ENCODE measurements at regions not wholly inside any gene's neighbourhood (a gene's known extent, or its start where the extent isn't known, plus 50 kb on each side); places are given as distances from the start of the nearest gene placed in this dataset.
"Not testable (repeated sequence)": the region's sequence is repeated elsewhere in the genome, so short reads cannot be mapped to it uniquely, and the experiment has no call there.

DNA sequence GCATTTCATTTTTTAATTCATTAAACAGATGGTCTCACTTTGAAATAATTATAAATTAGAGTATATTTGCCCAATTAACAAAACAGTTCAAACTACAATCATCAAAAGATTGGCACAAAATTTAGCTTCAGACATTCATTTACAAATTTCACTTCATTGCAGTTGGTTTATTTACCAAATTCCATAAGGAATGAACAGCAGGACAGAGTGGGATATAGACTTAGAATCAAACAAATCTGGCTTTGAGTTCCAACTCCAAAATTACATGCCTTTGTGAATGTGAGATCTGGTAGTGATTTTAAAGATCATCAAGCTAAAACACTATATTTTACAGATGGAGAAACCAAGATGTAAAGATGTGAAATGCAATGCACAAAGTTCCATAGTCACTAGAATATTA, 310.7 kb upstream of the CNTN5 start:
- DNase-seq (ENCODE audit: low spot score) = no peak

DNA sequence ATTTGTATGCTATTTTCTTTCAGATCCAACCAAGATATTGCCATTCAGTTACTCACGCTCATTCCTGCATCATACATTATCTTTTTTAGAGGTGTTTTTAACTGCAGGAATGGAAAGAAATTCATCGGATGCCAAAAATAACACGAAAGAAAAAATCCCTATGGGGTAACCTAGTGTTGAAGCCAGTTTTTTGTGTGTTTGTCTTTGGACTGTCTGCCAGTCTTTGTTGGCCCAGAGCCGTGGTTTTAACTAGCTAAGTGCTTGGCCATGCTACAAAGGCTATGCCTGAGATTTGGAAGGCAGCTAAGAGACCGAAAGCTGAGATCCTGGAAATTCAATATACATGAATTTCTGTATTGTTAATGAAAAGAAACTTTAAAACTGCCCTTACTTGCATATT, 309.8 kb upstream of the CNTN5 start:
- DNase-seq (ENCODE audit: low spot score) = no peak

DNA sequence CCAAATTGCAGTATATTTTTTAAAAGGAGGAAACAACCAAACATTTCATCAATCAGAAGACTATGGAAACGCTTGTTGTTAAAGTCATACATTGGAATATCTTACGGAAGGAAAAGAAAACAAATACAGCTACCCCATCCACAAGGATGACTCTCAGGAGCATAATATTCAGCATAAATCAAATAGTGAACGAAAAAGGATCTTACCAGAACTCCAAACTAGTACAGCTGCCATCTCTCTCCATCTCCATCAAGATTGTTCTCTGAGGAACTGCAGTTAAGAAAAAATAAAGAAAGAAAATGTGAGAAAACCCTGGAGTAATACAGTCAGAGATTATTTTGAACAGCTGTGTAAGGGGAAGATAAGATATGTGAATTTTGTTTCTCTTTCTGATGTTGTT, 299.8 kb upstream of the CNTN5 start:
- no peak for DNase-seq (ENCODE audit: low spot score)

DNA sequence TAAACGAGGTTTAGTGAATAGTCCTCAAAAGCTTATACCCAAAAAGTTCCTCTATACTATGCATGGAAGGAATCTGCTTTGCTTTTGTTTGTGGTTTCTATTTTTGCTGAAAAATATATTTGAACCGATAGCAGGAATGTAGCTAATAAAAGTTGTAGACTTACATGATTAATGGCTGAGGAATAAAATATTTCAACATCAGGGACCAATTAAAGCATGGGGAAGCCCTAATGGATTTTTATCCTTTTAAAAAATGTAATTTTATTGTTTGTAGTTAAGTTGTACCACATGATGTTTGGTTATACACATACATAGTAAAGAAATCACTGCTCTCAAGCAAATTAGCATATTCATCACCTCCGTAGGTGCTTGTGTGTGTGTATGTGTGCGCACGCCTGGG, 295.3 kb upstream of the CNTN5 start:
- DNase-seq (ENCODE audit: low spot score) = no peak

DNA sequence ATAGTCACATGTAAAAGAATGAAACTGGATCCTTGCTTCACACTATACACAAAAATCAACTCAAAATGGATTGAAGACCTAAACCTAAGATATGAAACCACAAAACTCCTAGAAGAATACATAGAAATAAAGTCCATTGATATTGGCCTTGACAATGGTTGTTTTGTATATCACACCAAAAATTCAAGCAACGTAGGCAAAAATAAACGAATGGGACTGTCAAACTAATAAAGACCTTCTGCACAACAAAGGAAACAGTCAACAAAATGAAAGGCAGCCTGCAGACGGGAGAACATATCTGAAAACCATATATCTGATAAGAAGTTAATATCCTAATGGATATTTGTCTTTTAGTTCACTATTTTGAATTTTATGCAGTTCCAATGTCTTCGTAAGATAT, 292.3 kb upstream of the CNTN5 start:
- no peak for DNase-seq (ENCODE audit: low spot score)

DNA sequence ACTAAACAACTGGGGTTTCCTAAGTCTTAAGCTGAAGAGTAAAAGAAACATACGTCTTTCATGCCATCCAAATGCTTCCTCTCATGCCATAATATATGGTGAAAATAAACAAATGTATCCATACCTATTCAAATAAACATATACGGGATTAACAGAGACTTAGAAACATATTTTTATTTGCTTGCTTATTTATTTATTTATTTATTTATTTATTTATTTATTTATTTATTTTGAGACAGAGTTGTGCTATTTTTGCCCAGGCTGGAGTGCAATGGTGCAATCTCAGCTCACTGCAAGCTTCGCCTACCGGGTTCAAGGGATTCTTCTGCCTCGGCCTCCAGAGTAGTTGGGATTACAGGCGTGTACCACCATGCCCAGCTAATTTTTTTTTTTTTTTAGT, 291.6 kb upstream of the CNTN5 start:
- DNase-seq (ENCODE audit: low spot score) = no peak

DNA sequence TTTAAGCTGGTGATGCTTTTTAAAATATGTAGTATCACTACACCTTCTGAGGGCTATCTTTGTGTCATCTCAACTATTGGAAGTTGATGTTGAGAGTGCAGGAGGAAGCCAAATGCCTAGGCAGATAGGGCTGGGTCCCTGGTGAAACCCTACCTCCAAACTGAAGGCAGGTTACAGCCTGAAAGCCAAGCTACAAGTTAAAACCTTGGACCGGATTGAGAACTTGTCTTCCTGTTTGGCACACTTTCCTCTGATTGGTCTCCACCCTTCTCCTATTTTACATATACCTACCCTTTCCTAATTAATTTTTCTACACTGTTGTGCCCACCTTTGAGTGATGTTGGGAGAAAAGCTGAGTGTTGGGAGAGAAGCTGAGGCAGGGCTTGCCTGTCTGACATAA, 287.8 kb upstream of the CNTN5 start:
- DNase-seq (ENCODE audit: low spot score) = no peak

DNA sequence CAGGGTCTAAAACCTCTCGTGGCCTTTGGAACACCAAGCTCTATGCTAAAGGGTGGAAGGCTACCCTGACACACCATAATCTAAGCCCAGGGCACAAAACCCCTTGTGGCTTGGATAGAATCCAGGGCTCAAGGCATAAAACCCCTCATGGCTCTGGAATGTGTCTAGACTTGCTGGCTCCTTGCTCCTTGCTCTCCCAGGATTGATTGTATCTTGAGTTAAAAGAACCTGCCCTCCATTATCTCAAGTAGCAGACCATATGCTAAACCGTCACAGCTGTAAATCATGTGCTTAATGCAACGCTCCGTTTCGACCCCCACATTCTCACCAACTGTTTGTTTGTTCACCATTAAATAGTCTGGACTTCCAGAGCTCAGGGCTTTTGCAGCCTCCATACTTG, 287.4 kb upstream of the CNTN5 start:
- not testable (repeated sequence) for DNase-seq (ENCODE audit: low spot score)

DNA sequence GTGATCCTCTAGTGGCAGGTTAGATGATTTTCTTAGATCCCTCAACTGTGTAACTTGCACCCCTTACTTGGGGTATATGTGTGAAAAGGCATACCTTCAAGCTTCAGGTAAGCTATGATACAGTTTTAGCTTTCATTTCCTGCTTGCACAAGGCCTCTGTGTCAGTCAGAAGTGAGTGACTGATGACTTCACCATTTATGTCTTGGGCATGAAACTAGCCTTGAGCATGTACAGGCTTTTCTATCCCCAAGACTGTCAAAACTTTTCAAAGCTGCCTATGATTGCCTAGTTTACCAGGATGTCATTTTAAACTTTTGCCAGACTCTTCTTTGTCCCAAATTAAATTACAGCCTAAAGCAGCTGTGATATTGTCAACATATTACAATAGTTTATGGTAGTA, 286.1 kb upstream of the CNTN5 start:
- DNase-seq (ENCODE audit: low spot score) = no peak

DNA sequence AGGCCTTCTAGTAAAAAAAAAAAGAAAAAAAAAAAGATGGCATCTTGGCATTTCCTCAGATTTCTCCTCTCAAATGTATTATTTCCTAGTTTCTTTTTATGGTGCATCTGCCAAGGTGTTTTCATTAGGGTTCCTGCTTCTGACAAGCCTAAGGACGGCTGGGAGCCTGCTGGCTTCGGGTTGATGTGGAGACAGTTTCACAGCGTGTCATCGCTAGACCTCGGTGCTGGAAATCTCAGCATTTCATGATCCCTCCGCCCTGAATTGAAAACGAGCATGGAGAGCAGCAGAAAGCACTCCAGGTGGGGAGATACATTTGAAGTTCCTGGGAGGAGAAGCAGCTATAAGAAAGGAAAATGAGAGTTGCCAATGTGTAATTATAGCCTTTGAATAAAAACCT, 283.9 kb upstream of the CNTN5 start:
- no peak for DNase-seq (ENCODE audit: low spot score)

DNA sequence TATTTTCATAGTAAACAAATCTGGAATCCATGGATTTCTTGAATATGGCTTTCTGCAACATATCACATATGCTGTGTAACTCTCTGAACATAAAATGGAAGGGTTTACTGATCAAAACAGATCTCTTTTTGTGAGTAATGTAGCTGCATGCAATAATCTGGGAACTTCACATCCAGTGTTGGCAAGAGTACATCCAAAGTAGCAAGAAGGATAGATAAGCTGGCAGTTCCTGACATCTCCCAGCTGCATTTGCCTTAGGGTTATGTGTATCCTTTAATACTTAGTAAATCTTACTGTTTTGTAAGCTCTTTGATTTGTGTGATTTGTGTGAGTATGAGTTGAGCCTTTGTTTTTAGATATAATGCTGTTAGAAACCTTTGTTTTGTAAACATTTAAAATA, 280.4 kb upstream of the CNTN5 start:
- DNase-seq (ENCODE audit: low spot score) = no peak

DNA sequence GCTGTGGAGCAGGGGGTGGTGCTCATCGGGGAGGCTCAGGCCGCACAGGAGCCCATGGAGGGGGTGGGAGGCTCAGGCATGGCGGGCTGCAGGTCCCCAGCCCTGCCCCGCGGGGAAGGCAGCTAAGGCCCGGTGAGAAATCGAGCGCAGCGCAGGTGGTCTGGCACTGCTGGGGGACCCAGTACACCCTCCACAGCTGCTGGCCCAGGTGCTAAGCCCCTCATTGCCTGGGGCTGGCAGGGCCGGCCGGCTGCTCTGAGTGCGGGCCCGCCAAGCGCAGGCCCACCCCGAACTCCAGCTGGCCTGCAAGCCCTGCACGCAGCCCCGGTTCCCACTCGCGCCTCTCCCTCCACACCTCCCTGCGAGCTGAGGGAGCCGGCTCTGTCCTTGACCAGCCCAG, 257.3 kb upstream of the CNTN5 start:
- not testable (repeated sequence) for DNase-seq (ENCODE audit: low spot score)

DNA sequence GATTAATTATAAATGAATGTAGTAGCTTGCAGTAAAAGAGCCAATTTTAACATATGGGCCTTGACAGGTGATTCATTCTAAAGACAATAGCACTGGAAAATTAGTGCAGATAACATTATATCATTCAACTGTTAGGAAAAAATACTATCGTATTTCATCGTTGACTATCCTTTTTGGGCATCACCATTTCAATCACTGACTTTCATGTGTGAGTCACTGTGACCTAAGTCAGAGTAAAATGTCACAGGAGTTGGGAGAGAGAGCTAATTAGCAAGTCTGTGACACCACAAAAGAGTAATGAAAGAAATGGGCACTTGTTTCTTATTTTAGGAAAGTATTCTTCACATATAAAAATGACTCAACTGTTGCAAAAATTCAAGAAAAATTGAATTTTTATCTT, 253.8 kb upstream of the CNTN5 start:
- no peak for DNase-seq (ENCODE audit: low spot score)

DNA sequence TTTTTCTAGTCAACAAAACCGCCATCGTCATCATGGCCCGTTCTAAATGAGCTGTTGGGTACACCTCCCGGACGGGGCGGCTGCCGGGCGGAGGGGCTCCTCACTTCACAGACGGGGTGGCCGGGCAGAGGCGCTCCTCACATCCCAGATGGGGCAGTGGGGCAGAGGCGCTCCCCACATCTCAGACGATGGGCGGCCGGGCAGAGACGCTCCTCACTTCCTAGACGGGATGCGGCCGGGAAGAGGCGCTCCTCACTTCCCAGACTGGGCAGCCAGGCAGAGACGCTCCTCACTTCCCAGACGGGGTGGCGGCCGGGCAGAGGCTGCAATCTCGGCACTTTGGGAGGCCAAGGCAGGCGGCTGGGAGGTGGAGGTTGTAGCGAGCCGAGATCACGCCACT, 250.7 kb upstream of the CNTN5 start:
- DNase-seq (ENCODE audit: low spot score) = not testable (repeated sequence)

DNA sequence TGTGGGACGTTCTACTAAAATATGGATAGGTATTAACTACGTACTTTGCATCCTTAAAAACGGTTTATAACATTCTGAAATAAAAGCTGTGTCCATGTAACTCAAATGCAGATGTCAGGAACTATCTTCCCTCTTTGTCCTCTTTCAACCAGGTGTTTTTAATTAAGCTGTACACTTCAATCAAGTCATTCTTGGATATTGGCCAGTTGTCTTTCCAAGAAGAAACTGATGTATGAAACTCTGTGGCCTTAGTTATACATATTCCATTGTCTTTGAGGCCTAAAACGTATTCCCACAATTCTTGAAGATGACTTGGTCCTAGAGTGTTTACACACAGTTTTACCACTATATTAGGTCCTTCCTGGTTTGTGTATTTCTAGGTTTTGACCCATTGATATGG, 249.0 kb upstream of the CNTN5 start:
- DNase-seq (ENCODE audit: low spot score) = no peak

DNA sequence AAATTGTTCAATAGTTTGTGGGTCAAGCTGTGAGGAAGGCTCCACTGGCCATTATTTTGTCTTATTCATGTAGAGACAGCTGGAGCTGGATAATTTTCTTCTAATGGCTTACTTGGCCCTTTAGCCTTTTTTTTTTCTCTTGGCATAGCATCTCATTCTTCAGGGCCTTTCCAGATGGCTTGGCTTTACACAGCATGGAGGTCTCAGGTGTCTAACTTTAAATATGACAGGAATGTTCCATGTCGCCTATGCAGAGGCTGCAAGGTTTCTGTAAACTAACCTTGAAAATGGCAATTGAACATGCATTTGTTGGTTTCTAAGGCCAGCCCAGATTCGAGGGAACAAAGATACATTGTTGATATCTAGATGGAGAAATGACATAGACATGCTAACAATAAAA, 247.9 kb upstream of the CNTN5 start:
- DNase-seq (ENCODE audit: low spot score) = no peak

DNA sequence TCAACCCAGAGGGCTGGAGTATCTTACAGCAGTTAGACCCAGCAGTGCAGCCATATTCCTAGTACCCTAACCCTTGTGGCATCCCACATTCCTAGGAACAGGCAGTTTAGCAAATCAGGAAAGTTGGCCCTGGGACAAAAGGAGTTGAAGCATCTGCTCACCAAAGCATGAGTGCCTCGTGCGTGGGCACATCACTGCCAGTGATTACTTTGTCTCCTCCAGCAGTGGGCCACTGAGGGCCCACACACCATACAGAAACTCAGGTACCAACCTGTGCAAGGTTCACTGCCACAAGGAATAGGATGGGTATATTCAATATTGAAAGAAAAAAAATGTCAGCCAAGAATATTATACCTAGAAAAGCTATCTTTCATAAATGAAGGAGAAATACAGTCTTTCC, 227.5 kb upstream of the CNTN5 start:
- DNase-seq (ENCODE audit: low spot score) = no peak

DNA sequence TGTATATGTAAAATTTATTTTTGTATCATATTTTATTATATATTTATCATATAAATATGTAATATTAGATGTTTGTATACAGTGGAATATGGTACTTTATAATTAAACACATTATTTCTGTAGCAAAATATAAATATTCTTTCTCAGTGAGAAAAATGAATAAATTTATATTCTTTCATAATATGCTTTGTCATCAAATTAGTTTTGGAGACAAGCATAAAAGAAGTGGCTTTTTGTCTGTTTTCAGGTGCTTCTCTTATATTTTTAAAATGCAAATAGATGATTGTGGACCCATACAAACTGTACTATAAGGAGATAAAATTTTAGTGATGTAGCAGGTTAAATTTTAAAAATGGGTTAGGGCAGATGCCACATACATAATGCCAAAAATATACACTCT, 222.4 kb upstream of the CNTN5 start:
- DNase-seq (ENCODE audit: low spot score) = no peak

DNA sequence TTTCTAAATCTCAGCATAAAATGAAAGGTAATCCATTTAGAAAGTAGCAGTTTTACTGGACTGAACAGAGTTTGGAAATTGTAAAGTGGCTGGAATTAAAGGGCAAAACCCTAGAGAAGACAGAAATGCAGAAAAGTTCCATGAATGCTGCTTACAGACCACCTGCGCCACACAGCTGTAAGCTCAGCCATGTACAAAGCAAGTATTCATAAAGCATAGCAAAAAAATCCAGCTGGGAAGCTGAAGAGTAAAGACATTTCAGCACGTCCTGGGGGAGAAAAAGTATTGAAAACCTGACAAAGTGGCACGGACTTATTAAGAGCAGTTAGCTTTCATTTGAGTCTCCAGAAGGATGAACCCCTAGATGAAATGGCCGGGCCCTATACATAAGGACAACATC, 220.1 kb upstream of the CNTN5 start:
- no peak for DNase-seq (ENCODE audit: low spot score)

DNA sequence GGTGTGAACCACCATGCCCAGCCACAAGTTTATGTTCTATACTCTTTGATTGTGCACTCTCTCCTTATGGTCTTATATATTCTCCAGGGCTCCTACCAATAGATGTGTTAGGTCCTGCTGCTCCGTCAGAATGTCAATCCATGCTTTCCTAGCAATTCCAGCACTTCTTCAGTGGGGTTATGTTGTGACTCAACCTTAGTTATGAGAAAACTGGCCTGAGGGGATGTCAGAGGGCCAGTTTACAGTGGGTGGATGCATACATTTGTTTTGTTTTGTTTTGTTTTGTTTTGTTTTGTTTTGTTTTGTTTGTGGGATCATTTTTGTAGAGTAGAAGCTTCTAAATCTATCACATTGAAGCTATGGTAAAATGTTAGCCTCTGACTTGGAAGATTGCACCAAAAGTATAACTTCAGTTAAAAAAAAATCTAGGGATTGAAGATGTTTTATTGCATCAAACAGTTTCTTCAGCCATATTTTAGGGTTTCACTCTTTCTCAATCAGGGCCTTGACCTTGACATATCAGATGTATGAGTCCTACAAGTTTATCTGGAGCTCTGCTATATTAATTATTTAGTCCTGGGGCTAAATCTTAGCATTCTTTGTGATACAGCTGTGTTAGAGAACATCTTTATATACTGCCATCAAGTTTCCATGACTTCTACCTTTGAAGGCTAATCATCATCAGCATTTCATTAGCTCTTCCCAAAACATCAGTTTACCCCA, 191.6 kb upstream of the CNTN5 start:
- no peak for DNase-seq (ENCODE audit: low spot score)

DNA sequence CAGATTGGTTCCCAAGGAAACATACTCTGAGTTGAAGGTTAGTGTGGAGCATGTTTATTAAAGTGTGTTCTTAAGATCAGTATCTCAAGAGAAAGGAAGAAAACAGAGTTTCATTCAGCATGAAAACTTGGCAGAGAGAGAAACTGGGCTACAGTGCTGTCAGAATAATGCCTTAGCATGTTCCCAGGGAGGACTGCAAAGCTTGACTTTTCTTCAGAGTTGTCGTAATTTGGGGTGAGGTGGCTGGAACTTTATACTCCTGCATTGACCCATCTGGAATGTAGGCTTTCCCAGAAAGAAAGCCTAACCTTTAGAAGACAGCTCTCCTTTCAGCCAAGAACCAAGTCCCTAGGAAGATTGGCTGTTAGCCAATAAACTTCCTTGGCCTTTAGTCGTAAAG, 190.8 kb upstream of the CNTN5 start:
- no peak for DNase-seq (ENCODE audit: low spot score)

DNA sequence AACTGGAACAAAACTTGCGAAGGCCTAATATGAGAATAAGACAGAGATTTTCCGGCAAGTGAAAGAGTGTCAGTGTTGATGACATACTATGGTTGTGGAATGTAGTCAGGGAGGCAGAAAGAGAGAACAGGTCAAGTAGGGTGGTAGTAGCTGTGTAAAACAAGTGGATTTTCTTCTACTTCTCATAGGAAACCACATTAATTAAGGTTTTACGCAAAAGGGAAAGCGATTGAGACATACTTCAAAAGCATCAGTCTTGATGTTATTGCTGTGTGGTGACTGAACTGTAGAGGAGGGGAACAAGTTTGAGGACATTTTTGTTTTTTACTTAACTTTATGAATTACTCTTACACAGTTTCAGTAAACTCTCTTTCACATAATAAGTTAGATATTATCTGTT, 186.0 kb upstream of the CNTN5 start:
- DNase-seq (ENCODE audit: low spot score) = no peak

DNA sequence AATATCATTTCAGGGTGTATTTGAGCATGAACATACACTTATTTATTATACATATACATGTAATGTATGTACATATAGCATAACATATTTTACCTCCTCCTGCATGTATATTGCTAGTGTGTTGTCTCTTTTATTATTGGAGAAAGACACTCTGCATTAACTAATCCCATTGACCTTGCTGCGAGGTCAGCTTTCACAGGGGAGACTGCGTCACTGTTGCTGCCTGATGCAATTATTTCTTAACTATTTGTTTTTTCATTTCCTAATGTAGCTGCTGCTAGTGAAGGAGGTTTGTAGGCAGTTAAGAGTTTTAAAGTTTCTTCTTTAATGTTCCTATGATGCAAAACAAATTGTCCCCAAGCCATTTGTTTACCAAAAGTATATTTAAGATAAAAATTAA, 185.4 kb upstream of the CNTN5 start:
- DNase-seq (ENCODE audit: low spot score) = no peak

DNA sequence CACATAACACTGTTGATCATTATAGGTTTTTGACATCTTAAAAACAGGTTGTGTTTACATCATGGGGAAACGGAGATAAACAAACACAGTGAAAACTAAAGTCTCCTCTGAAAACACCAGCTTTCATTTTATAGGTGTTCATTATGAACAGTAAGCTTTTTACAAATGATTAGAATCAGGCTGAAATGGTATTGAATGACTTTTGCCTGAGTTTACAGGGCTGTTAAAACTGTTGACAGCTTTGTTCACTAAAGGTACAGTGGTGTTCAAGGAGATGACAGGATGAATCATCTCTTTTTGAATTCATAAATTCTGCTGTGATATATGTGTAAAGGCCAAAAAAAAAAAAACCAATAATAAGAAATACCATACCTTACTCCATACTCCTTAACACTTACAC, 184.6 kb upstream of the CNTN5 start:
- no peak for DNase-seq (ENCODE audit: low spot score)

DNA sequence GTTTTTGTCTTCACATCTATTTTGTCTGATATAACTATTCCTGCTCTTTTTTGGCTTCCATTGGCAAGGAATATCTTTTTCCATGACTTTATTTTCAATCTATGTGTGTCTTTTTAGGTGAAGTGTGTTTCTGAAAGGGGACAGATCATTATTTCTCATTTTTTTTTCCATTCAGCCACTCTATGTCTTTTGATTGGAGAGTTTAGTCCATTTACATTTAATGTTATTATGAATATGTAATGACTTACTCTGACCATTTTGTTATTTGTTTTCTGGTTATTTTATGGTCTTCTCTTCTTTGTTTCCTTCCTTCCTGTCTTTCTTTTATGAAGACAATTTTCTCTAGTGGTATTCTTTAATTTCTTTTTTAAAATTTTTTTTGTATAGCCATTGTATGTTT, 178.6 kb upstream of the CNTN5 start:
- no peak for DNase-seq (ENCODE audit: low spot score)

All from CD4-positive, alpha-beta T cell treated with Interleukin-2 at 100 ng/mL for 4 hours (primary cell).